HCT116 (cell line): ENCODE measurements at regions not wholly inside any gene's neighbourhood (a gene's known extent, or its start where the extent isn't known, plus 50 kb on each side); places are given as distances from the start of the nearest gene placed in this dataset.

ENCODE experiments used
- ATAC-seq: fragments of 200-7000 bp; cut with Tn5 transposase; 2 replicates; pipeline ENCODE4 v1.9.1; 2020; ENCODE audit warnings: mild to moderate bottlenecking, moderate library complexity
- BruUV-seq: library from RNA; stranded (reverse); fragments of 400-500 nt; replicated peaks from 2 replicates; lab custom pipeline; 2021; lab: Mats Ljungman, UMichigan
- CTCF ChIA-PET: fragments of 300-600 bp; sonication (Branson Sonifier 250); formaldehyde crosslinking; loops from one replicate; lab custom pipeline; 2021; ENCODE audit warnings: antibody characterized with exemption; lab: Charles Lee
- POLR2A ChIA-PET: fragments of 300-600, 350-600 bp; sonication (Branson Sonifier 250); formaldehyde crosslinking; loops from one replicate; lab custom pipeline; 2021; ENCODE audit warnings: antibody characterized with exemption; lab: Charles Lee
- RAD21 ChIA-PET, 2 experiments: fragments of 300-600 bp; sonication (Branson Sonifier 250); formaldehyde crosslinking; loops; one replicate each; lab custom pipeline; 2023; ENCODE audit warnings: low total read pairs in 2 of 2; ENCODE audit not compliant: uncharacterized antibody in 2 of 2, unreplicated experiment in 2 of 2, low non-redundant PET in 1 of 2; lab: Charles Lee
- DNase-seq: peaks from one replicate; pipeline ENCODE4 v3.0.0-alpha.2; 2010; ENCODE audit warnings: low read depth, low spot score
- H2AFZ ChIP-seq: fragments of 200-600 bp; shearing (Covaris generic), sonication (generic); 2 replicates; pipeline ENCODE4 v1.6.1; 2017; ENCODE audit warnings: low read depth, mixed run types, mixed read lengths, antibody characterized with exemption, low read length; ENCODE audit not compliant: poor library complexity, severe bottlenecking
- H3K27ac ChIP-seq: 2 replicates; pipeline ENCODE4 v1.5.1; 2012; ENCODE audit warnings: low read depth, low read length
- H3K27me3 ChIP-seq: fragments of 200-600 bp; sonication (generic); 2 replicates; pipeline ENCODE4 v1.6.1; 2016; ENCODE audit warnings: mixed run types, low read length, mixed read lengths; ENCODE audit not compliant: insufficient read depth
- H3K36me3 ChIP-seq, 2 experiments: fragments of 200-500 bp in 1 of 2; fragments of 200-600 bp in 1 of 2; sonication (Bioruptor generic) in 1 of 2; sonication (generic) in 1 of 2; 2 replicates each; pipeline versions ENCODE4 v1.5.1 to v1.6.1; 2014 to 2016; ENCODE audit warnings: low read length in 2 of 2, inconsistent platforms in 1 of 2, mixed read lengths in 1 of 2, mixed run types in 1 of 2; ENCODE audit not compliant: insufficient read depth in 2 of 2, control insufficient read depth in 1 of 2
- H3K4me1 ChIP-seq, 2 experiments: fragments of 200-600 bp in 1 of 2; sonication (generic) in 1 of 2; 2 replicates each; pipeline versions ENCODE4 v1.5.1 to v1.6.1; 2012 to 2017; ENCODE audit warnings: low read length in 2 of 2, inconsistent platforms in 1 of 2, mild to moderate bottlenecking in 1 of 2, mixed read lengths in 1 of 2, mixed run types in 1 of 2, moderate library complexity in 1 of 2; ENCODE audit not compliant: insufficient read depth in 2 of 2, control insufficient read depth in 1 of 2
- H3K4me2 ChIP-seq: fragments of 200-600 bp; sonication (generic); 2 replicates; pipeline ENCODE4 v1.6.1; 2017; ENCODE audit warnings: mixed run types, low read length, mixed read lengths
- H3K4me3 ChIP-seq, 2 experiments: fragments of 200-600 bp in 1 of 2; sonication (generic) in 1 of 2; replicated peaks in 1 of 2; 2 replicates each; pipeline ENCODE4 v1.5.1; 2011 to 2016; ENCODE audit warnings: low read length in 2 of 2, control low read depth in 1 of 2, low read depth in 1 of 2, mild to moderate bottlenecking in 1 of 2, mixed read lengths in 1 of 2, mixed run types in 1 of 2
- H3K79me2 ChIP-seq: fragments of 200-600 bp; sonication (generic); 2 replicates; pipeline ENCODE4 v1.6.1; 2017; ENCODE audit warnings: mild to moderate bottlenecking, mixed run types, low read length, moderate library complexity, mixed read lengths; ENCODE audit not compliant: insufficient read depth
- H3K9ac ChIP-seq: fragments of 200-600 bp; sonication (generic); 2 replicates; pipeline ENCODE4 v1.6.1; 2016; ENCODE audit warnings: low read length, mixed read lengths
- H3K9me2 ChIP-seq: fragments of 200-600 bp; sonication (generic), shearing (Covaris generic); 2 replicates; pipeline ENCODE4 v1.6.1; 2017; ENCODE audit warnings: mixed run types, mild to moderate bottlenecking, moderate library complexity; ENCODE audit not compliant: insufficient read depth
- H3K9me3 ChIP-seq, 2 experiments: fragments of 200-500 bp in 1 of 2; fragments of 200-600 bp in 1 of 2; sonication (Bioruptor generic) in 1 of 2; sonication (generic) in 1 of 2; 2 replicates each; pipeline ENCODE4 v1.6.1; 2014 to 2017; ENCODE audit warnings: low read length in 2 of 2, mixed read lengths in 2 of 2, inconsistent platforms in 1 of 2, low read depth in 1 of 2, mild to moderate bottlenecking in 1 of 2, mixed run types in 1 of 2, moderate library complexity in 1 of 2; ENCODE audit not compliant: control insufficient read depth in 1 of 2, insufficient read depth in 1 of 2
- H4K20me1 ChIP-seq: fragments of 200-600 bp; sonication (generic), shearing (Covaris generic); 2 replicates; pipeline ENCODE4 v1.6.1; 2017; ENCODE audit warnings: mixed run types, mild to moderate bottlenecking, moderate library complexity; ENCODE audit not compliant: insufficient read depth
- ATF3 ChIP-seq: IDR thresholded peaks from 2 replicates; pipeline ENCODE4 v1.6.1; 2012
- CEBPB ChIP-seq: IDR thresholded peaks from 2 replicates; pipeline ENCODE4 v1.6.1; 2012; ENCODE audit warnings: low read depth
- CTCF ChIP-seq, 3 experiments: fragments of 200-600 bp in 1 of 3; sonication (generic) in 1 of 3; IDR thresholded peaks in 2 of 3; conservative IDR thresholded peaks in 1 of 3; 2 replicates each; pipeline ENCODE4 v1.5.1; 2012 to 2017; ENCODE audit warnings: low read depth in 2 of 3, low read length in 2 of 3, antibody characterized with exemption in 1 of 3, borderline replicate concordance in 1 of 3, control low read depth in 1 of 3, mild to moderate bottlenecking in 1 of 3, mixed read lengths in 1 of 3, mixed run types in 1 of 3, moderate library complexity in 1 of 3; ENCODE audit not compliant: insufficient read depth in 1 of 3
- ELF1 ChIP-seq: IDR thresholded peaks from 2 replicates; pipeline ENCODE4 v1.6.1; 2012; ENCODE audit warnings: low read depth, borderline replicate concordance
- EZH2 ChIP-seq: fragments of 200-600 bp; sonication (generic); IDR thresholded peaks from 2 replicates; pipeline ENCODE4 v1.6.1; 2017; ENCODE audit warnings: antibody characterized with exemption, mixed run types
- RAD21 ChIP-seq: IDR thresholded peaks from 2 replicates; pipeline ENCODE4 v1.6.1; 2012; ENCODE audit warnings: low read depth, mild to moderate bottlenecking
- SRF ChIP-seq: IDR thresholded peaks from 2 replicates; pipeline ENCODE4 v1.6.1; 2012; ENCODE audit warnings: low read depth
- TCF7L2 ChIP-seq: IDR thresholded peaks from 2 replicates; pipeline ENCODE4 v1.7.0; 2011; ENCODE audit warnings: borderline replicate concordance, inconsistent platforms; ENCODE audit not compliant: insufficient read depth, insufficient read length; ENCODE audit errors: extremely low read depth
- ZFX ChIP-seq: fragments of 450-650 bp; IDR thresholded peaks from 2 replicates; pipeline ENCODE4 v1.6.1; 2017
- ZNF274 ChIP-seq: fragments of 200-500 bp; sonication (Bioruptor generic); IDR thresholded peaks from 2 replicates; pipeline ENCODE4 v1.6.1; 2014; ENCODE audit warnings: mild to moderate bottlenecking, low read depth, low read length, inconsistent platforms
- intact Hi-C: fragments of 100-400 bp; cut with micrococcal nuclease; formaldehyde crosslinking; loops from 2 replicates; pipeline ENCODE4 v1.10.0; 2022
- TF ChIP-seq, protein P1 (sequence below): IDR thresholded peaks from 2 replicates; pipeline ENCODE4 v1.6.1; 2012
- TF ChIP-seq, protein P2 (sequence below): IDR thresholded peaks from 2 replicates; pipeline ENCODE4 v1.6.1; 2011; ENCODE audit warnings: mild to moderate bottlenecking, low read length, moderate library complexity; ENCODE audit not compliant: insufficient replicate concordance; ENCODE audit errors: extremely low read depth

DNA sequence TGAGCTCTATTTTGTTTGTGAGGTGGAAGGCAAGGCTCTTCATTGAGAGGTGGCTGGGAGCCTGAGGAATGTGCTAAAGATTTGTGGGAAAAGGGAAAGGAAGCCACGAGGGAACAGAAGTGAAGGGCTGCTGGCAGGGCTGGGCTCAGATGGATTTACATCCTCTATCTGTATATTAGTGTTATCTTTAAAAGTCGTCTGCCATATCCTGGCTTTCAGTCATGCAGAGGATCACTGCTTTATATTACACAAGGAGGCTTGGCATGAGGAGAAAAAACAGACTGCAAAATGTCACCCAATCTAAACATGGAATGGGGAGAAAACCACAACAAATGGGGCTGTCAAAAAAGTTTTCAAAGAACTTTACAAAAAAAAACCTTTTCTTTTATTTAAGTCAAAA is 434.4 kb downstream of the HRH4 start:
- ATAC-seq (no peak), DNase-seq (no peak)
- Histone ChIP-seq H3K36me3 (no peaks in the 10 kb centered on the region), H3K4me2 (no peak overlapping the region), H3K9me2 (no peaks in the 10 kb centered on the region), H3K27ac (no peak overlapping the region), H3K9ac (no peak overlapping the region), H3K79me2 (no peaks in the 10 kb centered on the region), H3K9me3 (no peaks in the 10 kb centered on the region), H4K20me1 (no peaks in the 10 kb centered on the region), H3K27me3 (0 out of 2 replicates have a peak, but pooled peaks cover 5% of the 10 kb centered on the region), H3K4me1 (no peaks in the 10 kb centered on the region), H2AFZ (no peak overlapping the region)
- ChIA-PET POLR2A (no interaction called here), CTCF (no interaction called here), RAD21 (no interaction called here)
- intact Hi-C loops: no loop called here
- BruUV-seq: no TSS peak
- TF ChIP-seq ATF3 (no peak), EZH2 (no peak), CTCF (IDR thresholded peaks at IDR 0.05 in 2 of 3, conservative IDR thresholded peaks at IDR 0.05 in 1 of 3; ENCODE audit: borderline replicate concordance in 1 of 3, insufficient read depth in 1 of 3, low read depth in 2 of 3, low read length in 2 of 3) (no peak), RAD21 (no peak), SRF (no peak), ZFX (no peak), ZNF274 (no peak), TCF7L2 (no peak), CEBPB (no peak), ELF1 (no peak)
- TF ChIP-seq, protein P1, sequence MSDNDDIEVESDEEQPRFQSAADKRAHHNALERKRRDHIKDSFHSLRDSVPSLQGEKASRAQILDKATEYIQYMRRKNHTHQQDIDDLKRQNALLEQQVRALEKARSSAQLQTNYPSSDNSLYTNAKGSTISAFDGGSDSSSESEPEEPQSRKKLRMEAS: no peak
- TF ChIP-seq, protein P2, sequence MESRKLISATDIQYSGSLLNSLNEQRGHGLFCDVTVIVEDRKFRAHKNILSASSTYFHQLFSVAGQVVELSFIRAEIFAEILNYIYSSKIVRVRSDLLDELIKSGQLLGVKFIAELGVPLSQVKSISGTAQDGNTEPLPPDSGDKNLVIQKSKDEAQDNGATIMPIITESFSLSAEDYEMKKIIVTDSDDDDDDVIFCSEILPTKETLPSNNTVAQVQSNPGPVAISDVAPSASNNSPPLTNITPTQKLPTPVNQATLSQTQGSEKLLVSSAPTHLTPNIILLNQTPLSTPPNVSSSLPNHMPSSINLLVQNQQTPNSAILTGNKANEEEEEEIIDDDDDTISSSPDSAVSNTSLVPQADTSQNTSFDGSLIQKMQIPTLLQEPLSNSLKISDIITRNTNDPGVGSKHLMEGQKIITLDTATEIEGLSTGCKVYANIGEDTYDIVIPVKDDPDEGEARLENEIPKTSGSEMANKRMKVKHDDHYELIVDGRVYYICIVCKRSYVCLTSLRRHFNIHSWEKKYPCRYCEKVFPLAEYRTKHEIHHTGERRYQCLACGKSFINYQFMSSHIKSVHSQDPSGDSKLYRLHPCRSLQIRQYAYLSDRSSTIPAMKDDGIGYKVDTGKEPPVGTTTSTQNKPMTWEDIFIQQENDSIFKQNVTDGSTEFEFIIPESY: no peak
- TF ChIP-seq, all 23 proteins: peak for 0
- H3K4me3 ChIP-seq: no peak overlapping the region
